ENCODE measurements at regions not wholly inside any gene's neighbourhood (a gene's known extent, or its start where the extent isn't known, plus 50 kb on each side); places are given as distances from the start of the nearest gene placed in this dataset.

DNA sequence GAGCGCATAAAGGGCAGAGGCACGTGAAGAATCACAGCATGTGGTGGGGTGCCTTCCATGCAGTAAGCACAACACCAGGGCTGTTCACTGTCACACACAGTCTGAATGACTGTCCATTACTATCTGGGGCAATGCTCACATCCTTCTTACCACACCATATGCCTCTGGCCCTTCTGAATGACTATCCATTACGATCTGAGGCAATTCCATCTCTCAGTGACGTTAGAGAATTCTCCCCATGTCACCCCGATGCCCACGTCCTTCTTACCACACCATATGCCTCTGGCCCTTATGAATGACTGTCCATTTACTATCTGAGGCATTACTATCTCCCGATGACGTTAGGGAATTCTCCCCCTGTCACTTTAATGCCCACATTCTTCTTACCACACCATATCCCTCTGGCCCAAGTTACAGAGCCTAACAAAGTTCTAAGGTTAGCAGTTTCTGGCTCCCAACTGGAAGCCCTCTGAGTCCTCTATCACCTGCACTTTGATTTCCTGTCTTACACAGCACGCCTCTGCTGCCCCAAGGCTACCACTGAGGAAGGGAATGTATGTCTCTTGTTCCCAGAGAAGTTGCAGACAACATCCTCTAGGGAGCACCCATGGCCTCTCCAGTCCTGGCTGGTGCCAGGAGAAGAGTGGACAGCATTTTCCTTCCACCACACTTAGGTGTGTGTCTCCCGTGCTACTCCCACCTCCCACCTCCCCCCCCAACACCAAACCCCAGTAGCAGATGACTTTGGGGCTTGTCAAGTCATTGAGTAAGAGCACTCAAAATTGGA is 154.8 kb downstream of the COG6 start:
- Mint-ChIP-seq H3K4me3 (ENCODE audit: unreplicated experiment) (no peak overlapping the region), H3K27me3 (ENCODE audit: unreplicated experiment) (peaks cover 2% of the 10 kb centered on the region), H3K27ac (ENCODE audit: unreplicated experiment) (no peak overlapping the region), H3K9me3 (ENCODE audit: unreplicated experiment) (no peaks in the 10 kb centered on the region), H3K36me3 (ENCODE audit: unreplicated experiment) (no peaks in the 10 kb centered on the region), H3K4me1 (ENCODE audit: low read depth, unreplicated experiment) (no peaks in the 10 kb centered on the region)
- TF ChIP-seq, protein P1, sequence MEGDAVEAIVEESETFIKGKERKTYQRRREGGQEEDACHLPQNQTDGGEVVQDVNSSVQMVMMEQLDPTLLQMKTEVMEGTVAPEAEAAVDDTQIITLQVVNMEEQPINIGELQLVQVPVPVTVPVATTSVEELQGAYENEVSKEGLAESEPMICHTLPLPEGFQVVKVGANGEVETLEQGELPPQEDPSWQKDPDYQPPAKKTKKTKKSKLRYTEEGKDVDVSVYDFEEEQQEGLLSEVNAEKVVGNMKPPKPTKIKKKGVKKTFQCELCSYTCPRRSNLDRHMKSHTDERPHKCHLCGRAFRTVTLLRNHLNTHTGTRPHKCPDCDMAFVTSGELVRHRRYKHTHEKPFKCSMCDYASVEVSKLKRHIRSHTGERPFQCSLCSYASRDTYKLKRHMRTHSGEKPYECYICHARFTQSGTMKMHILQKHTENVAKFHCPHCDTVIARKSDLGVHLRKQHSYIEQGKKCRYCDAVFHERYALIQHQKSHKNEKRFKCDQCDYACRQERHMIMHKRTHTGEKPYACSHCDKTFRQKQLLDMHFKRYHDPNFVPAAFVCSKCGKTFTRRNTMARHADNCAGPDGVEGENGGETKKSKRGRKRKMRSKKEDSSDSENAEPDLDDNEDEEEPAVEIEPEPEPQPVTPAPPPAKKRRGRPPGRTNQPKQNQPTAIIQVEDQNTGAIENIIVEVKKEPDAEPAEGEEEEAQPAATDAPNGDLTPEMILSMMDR (IDR thresholded peaks at IDR 0.05; ENCODE audit: partially characterized antibody, unreplicated experiment) = no peak
- DNase-seq = no peak

DNA sequence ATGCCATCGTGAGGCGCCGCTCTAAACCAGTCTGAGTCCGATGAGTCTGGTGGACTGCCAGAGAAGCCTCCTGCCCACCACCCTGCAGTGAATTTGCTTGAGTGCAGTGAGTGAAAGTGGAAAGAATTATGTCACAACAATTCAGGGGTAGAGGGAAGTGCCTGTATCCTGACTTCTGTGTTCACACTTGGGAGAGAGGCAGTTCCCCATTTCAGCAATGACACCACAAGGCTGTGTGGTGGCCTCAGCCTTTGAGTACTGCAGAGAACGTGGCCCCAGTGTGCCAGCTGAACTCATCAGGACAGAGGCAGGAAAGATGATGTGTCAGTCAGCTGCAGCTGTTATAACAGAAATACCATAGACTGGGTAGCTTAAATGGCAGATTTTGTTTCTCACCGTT is 155.6 kb downstream of the COG6 start:
- H3K4me3 Mint-ChIP-seq (ENCODE audit: unreplicated experiment) = no peak overlapping the region
- H3K27ac Mint-ChIP-seq (ENCODE audit: unreplicated experiment) = no peak overlapping the region
- H3K4me1 Mint-ChIP-seq (ENCODE audit: low read depth, unreplicated experiment) = no peaks in the 10 kb centered on the region
- no peaks in the 10 kb centered on the region for H3K36me3 Mint-ChIP-seq (ENCODE audit: unreplicated experiment)
- no peaks in the 10 kb centered on the region for H3K9me3 Mint-ChIP-seq (ENCODE audit: unreplicated experiment)
- DNase-seq = no peak
- TF ChIP-seq, protein P1 (IDR thresholded peaks at IDR 0.05; ENCODE audit: partially characterized antibody, unreplicated experiment) = no peak
- H3K27me3 Mint-ChIP-seq (ENCODE audit: unreplicated experiment) = peaks cover 2% of the 10 kb centered on the region

GRCh38 chr13:39811696-39812095 is 156.2 kb downstream of the COG6 start:
- no peaks in the 10 kb centered on the region for H3K36me3 Mint-ChIP-seq (ENCODE audit: unreplicated experiment)
- H3K4me1 Mint-ChIP-seq (ENCODE audit: low read depth, unreplicated experiment) = no peaks in the 10 kb centered on the region
- H3K27ac Mint-ChIP-seq (ENCODE audit: unreplicated experiment) = no peak overlapping the region
- TF ChIP-seq, protein P1 (IDR thresholded peaks at IDR 0.05; ENCODE audit: partially characterized antibody, unreplicated experiment) = no peak
- DNase-seq = no peak
- H3K9me3 Mint-ChIP-seq (ENCODE audit: unreplicated experiment) = no peaks in the 10 kb centered on the region
- peaks cover 2% of the 10 kb centered on the region for H3K27me3 Mint-ChIP-seq (ENCODE audit: unreplicated experiment)
- H3K4me3 Mint-ChIP-seq (ENCODE audit: unreplicated experiment) = no peak overlapping the region

DNA sequence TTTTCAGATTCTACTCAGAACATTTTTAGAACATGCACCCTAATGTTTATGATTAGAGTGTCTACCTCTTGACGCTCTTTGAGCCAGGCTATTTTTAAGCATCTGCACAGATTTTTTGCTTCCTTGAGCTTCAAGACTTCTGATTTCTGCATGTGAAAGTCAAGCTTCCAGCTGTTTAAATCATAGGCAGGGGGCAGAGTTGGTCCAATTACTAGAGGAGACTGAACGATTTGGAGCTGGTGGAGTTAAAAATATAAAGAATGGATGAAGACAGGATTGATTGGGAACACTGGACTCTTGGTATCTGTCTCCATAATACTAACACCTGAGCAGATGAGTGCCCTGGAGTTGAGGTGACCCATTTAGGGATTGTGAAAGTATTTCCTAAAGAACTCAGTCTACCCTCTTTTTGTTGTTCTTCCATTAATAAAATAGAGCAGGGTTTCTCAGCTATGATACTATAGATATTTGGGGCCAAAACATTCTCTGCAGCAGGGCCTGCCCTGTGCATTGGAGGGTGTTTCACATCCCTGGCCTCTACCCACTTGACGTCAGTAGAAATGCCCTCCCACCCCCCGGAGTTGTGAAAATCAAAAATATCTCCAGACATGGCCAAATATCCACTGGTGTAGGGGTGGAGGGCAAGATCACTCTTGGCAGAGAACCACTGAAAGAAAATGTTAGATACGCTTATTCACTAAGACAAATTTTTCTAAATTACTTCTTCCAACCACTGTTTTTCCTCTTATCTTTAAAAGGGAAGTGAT is 160.1 kb downstream of the COG6 start:
- H3K27me3 Mint-ChIP-seq (ENCODE audit: unreplicated experiment) = no peaks in the 10 kb centered on the region

More for the DNA sequence above, 160.1 kb downstream of the COG6 start:
- no peak for DNase-seq
- H3K4me3 Mint-ChIP-seq (ENCODE audit: unreplicated experiment) = no peak overlapping the region
- TF ChIP-seq, protein P1 (IDR thresholded peaks at IDR 0.05; ENCODE audit: partially characterized antibody, unreplicated experiment) = no peak
- no peaks in the 10 kb centered on the region for H3K36me3 Mint-ChIP-seq (ENCODE audit: unreplicated experiment)
- H3K27ac Mint-ChIP-seq (ENCODE audit: unreplicated experiment) = no peak overlapping the region
- no peaks in the 10 kb centered on the region for H3K9me3 Mint-ChIP-seq (ENCODE audit: unreplicated experiment)
- H3K4me1 Mint-ChIP-seq (ENCODE audit: low read depth, unreplicated experiment) = no peaks in the 10 kb centered on the region

Data from glutamatergic neuron (in vitro differentiated cells).